GM23248 (cell line): ENCODE measurements at regions not wholly inside any gene's neighbourhood (a gene's known extent, or its start where the extent isn't known, plus 50 kb on each side); places are given as distances from the start of the nearest gene placed in this dataset.

Experiments used
- DNase-seq: peaks from one replicate; pipeline ENCODE4 v3.0.0-alpha.2; 2015
- H2AFZ ChIP-seq: fragments of 200-600 bp; sonication (generic); 2 replicates; pipeline ENCODE4 v1.6.1; 2016; ENCODE audit warnings: antibody characterized with exemption
- H3F3A ChIP-seq: fragments of 200-600 bp; sonication (generic); 2 replicates; pipeline ENCODE4 v1.6.1; 2016; ENCODE audit warnings: mild to moderate bottlenecking, antibody characterized with exemption, mixed run types; ENCODE audit not compliant: insufficient read depth
- H3K27ac ChIP-seq: fragments of 200-600 bp; sonication (generic); 2 replicates; pipeline ENCODE4 v1.5.1; 2016; ENCODE audit warnings: mild to moderate bottlenecking
- H3K27me3 ChIP-seq: fragments of 200-600 bp; sonication (generic); replicated peaks from 2 replicates; pipeline ENCODE4 v1.6.1; 2016; ENCODE audit warnings: mild to moderate bottlenecking; ENCODE audit not compliant: insufficient read depth
- H3K36me3 ChIP-seq: fragments of 200-600 bp; sonication (generic); 2 replicates; pipeline ENCODE4 v1.6.1; 2016; ENCODE audit warnings: low read depth, mild to moderate bottlenecking
- H3K4me1 ChIP-seq: fragments of 200-600 bp; sonication (generic); 2 replicates; pipeline ENCODE4 v1.6.1; 2016; ENCODE audit warnings: mild to moderate bottlenecking; ENCODE audit not compliant: insufficient read depth
- H3K4me2 ChIP-seq: fragments of 200-600 bp; sonication (generic); one replicate; pipeline ENCODE4 v1.6.1; 2016; ENCODE audit warnings: mild to moderate bottlenecking; ENCODE audit not compliant: unreplicated experiment
- H3K4me3 ChIP-seq: fragments of 200-600 bp; sonication (generic); 2 replicates; pipeline ENCODE4 v1.5.1; 2016; ENCODE audit warnings: mild to moderate bottlenecking
- H3K79me2 ChIP-seq: fragments of 200-600 bp; sonication (generic); 2 replicates; pipeline ENCODE4 v1.6.1; 2016; ENCODE audit warnings: mild to moderate bottlenecking; ENCODE audit not compliant: insufficient read depth
- H3K9ac ChIP-seq: fragments of 200-600 bp; sonication (generic); 2 replicates; pipeline ENCODE4 v1.6.1; 2016; ENCODE audit warnings: mild to moderate bottlenecking
- H3K9me2 ChIP-seq: fragments of 200-600 bp; sonication (generic); 2 replicates; pipeline ENCODE4 v1.6.1; 2016; ENCODE audit warnings: mixed run types, mild to moderate bottlenecking, moderate library complexity; ENCODE audit not compliant: insufficient read depth
- H3K9me3 ChIP-seq: fragments of 200-600 bp; sonication (generic); one replicate; pipeline ENCODE4 v1.6.1; 2017; ENCODE audit warnings: low read depth
- H4K20me1 ChIP-seq: fragments of 200-600 bp; sonication (generic); 2 replicates; pipeline ENCODE4 v1.6.0; 2016; ENCODE audit not compliant: insufficient read depth
- EZH2 ChIP-seq: fragments of 200-600 bp; sonication (generic); IDR thresholded peaks from 2 replicates; pipeline ENCODE4 v1.6.1; 2018; ENCODE audit warnings: antibody characterized with exemption, mild to moderate bottlenecking; ENCODE audit not compliant: insufficient read depth, poor library complexity, severe bottlenecking
- EZH2phosphoT487 ChIP-seq: fragments of 200-600 bp; sonication (generic); IDR thresholded peaks from 2 replicates; pipeline ENCODE4 v1.6.1; 2018; ENCODE audit warnings: antibody characterized with exemption, moderate library complexity, mild to moderate bottlenecking, low read depth; ENCODE audit not compliant: insufficient read depth
- WGBS, 2 experiments: methylation state at CpG; one replicate each; pipeline ENCODE4 v1.1.6; 2015 to 2017; ENCODE audit warnings: low lambda C conversion rate in 2 of 2, low coverage in 1 of 2; ENCODE audit errors: missing lambda C conversion rate in 2 of 2; 5-methylcytosine and 5-hydroxymethylcytosine counted together
- in situ Hi-C: fragments of 300-500 bp; cut with MboI; formaldehyde crosslinking; loops from 2 replicates; pipeline ENCODE4 v1.15.0; 2020

DNA sequence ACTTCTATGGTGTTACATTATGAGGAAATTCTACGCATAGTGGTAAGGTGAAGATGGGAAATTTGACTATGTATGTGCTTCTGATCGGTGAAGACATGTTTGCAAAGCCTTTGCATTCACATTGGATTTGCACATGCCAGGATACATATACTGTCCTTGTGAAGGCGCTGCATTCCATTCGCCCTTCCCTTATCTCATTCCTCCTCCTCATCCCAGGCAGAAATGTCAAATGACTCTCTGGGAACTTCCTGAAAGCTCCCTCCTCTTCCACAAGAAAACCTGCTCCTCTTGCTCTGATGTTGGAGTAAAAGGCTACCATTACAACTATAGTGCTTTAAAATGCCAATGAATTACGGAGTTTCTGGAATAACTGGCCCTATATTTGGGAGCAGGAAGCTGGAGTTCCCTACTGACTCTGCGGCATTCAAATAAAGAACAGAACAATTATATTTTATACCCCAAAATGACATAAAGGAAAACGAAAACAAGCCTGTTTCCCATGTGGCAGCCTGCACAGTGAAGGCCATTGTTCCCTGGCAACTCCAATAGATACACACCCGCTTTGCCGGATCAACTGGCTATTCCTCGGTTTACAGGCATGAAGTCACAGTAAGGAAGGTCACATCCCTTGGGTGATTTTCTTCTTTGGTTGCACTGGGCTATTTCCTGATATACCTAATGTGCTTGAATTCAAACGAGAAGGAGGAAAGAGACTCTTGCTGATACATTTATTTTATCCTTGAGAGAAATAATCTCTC is 84.5 kb downstream of the AREG start:
- Histone ChIP-seq H3K9me3 (no peaks in the 10 kb centered on the region), H3K9me2 (no peaks in the 10 kb centered on the region), H3K36me3 (no peaks in the 10 kb centered on the region), H3K27me3 (no peaks in the 10 kb centered on the region), H4K20me1 (no peaks in the 10 kb centered on the region), H3K9ac (no peak overlapping the region), H3K27ac (no peak overlapping the region), H3K79me2 (no peaks in the 10 kb centered on the region), H3K4me3 (no peak overlapping the region), H3K4me1 (peaks cover 20% of the 10 kb centered on the region), H3F3A (peaks cover 10% of the 10 kb centered on the region; the same call in 1 of the 2 replicates), H2AFZ (no peak overlapping the region), H3K4me2 (no peak overlapping the region)
- TF ChIP-seq EZH2phosphoT487 (no peak), EZH2 (no peak)
- no peak for DNase-seq
- WGBS, 2 experiments: 62 to 70% methylated on average over 11 of the region's 11 CpGs
- in situ Hi-C loops: loop anchor here (10.0 kb wide), 1 partner anchor 145 kb away; no protein-coding TSS in a partner anchor

DNA sequence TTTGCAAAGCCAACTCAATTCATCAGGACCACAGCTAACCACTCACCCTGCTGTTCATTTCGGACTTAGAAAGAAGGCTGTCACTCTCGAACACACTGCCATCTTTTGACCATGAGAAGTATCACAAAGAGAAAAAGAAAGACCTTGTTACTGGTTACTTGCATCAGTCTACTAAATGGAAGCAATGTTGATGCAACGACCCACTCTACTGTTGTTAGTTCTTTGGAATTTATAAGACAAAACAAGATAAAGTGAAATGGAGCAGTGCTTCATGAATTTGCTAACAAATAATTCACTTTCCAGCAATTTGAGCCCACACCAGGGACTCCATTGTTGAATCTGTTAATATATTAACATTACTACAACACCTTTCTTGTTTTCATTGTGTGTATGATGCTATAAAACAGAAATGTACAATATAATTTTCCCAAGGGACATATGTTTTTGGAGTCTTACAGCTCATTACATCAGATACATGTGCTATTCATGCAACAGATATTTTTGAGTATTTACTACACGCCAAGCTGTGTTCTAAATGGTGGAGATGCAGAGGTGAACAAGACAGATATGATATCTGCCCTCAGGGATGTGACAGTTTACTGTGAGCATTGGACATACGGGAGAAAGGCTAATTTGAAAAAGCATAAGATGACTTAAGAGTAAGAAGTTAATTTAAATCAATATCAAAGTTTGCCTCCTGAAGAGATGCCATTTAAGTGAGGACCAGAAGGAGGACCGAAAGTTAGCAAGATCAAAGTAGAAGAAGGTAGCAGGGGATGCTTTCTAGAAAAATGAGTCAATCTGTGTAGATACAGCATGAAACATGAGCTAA is 87.2 kb downstream of the AREG start:
- H3K27ac ChIP-seq: no peak overlapping the region
- no peaks in the 10 kb centered on the region for H3K9me2 ChIP-seq
- H3K9ac ChIP-seq: peak overlapping the region; percentile 18; the same call in 1 of the 2 replicates
- H3K79me2 ChIP-seq: no peaks in the 10 kb centered on the region
- peaks cover 10% of the 10 kb centered on the region for H3F3A ChIP-seq
- peak; percentile 78 for DNase-seq
- no peaks in the 10 kb centered on the region for H3K36me3 ChIP-seq
- peaks cover 36% of the 10 kb centered on the region for H3K4me1 ChIP-seq
- no peak overlapping the region for H3K4me3 ChIP-seq
- in situ Hi-C loops: no loop called here
- H3K9me3 ChIP-seq: no peaks in the 10 kb centered on the region
- WGBS, 2 experiments: 49 to 50% methylated on average over 6 of the region's 6 CpGs
- TF ChIP-seq EZH2phosphoT487 (no peak), EZH2 (no peak)
- H3K4me2 ChIP-seq: peak overlapping the region; percentile 2
- H4K20me1 ChIP-seq: no peaks in the 10 kb centered on the region
- H2AFZ ChIP-seq: peak overlapping the region; percentile 64
- H3K27me3 ChIP-seq: no peaks in the 10 kb centered on the region

DNA sequence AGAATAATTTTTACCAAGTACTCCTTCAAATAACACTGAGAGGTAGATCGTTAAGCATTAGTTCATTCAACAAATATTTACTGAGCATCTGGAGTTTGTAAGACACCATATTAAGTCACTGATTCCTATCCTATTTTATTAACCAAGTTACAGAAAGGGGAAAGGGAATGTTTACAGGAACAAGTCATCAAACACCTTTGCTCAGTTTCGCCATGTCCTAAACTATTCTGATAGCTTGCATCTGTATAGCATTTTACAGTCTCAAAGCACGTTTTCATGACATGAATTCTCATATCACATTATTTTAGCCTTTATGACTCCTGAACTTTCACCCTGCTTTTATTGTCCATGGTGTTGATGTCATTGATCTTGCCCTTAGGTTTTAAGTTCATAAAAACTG is 89.2 kb downstream of the AREG start:
- no peak overlapping the region for H3K27ac ChIP-seq
- H4K20me1 ChIP-seq: no peaks in the 10 kb centered on the region
- H3K9me2 ChIP-seq: no peaks in the 10 kb centered on the region
- H3K4me1 ChIP-seq: peaks cover 52% of the 10 kb centered on the region
- H3K27me3 ChIP-seq: no peaks in the 10 kb centered on the region
- no peaks in the 10 kb centered on the region for H3K79me2 ChIP-seq
- peaks cover 17% of the 10 kb centered on the region for H3F3A ChIP-seq
- no peak for DNase-seq
- no peaks in the 10 kb centered on the region for H3K9me3 ChIP-seq
- 92 to 93% methylated on average over 3 of the region's 3 CpGs for WGBS, 2 experiments
- in situ Hi-C loops: no loop called here
- H3K9ac ChIP-seq: no peak overlapping the region
- no peak overlapping the region for H2AFZ ChIP-seq
- peak overlapping the region; percentile 23 for H3K4me2 ChIP-seq
- no peaks in the 10 kb centered on the region for H3K36me3 ChIP-seq
- no peak for TF ChIP-seq EZH2
- TF ChIP-seq EZH2phosphoT487: no peak
- no peak overlapping the region for H3K4me3 ChIP-seq

DNA sequence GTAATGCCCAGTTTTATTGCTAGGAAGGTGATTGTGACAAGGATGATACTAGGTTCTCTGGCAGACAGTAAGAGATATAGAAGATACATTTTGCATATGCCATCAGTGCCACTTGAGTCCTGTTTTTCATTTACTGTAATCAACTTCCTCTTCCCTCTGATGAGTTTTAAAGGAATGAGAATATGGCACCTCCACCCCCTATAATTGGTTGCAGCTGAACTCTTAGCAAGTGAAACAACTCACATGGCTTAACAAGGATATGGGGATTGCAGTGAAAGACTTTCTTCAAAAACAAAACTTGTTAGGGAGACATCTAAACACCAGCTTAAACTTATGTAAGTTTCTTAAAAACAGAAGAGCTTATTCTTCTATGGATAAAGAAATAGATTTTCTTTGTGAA is 90.0 kb downstream of the AREG start:
- DNase-seq: peak; percentile 41
- Histone ChIP-seq H3K36me3 (no peaks in the 10 kb centered on the region), H3F3A (peaks cover 22% of the 10 kb centered on the region), H3K4me2 (peak overlapping the region; percentile 23), H3K9ac (no peak overlapping the region), H3K9me3 (no peaks in the 10 kb centered on the region), H3K27me3 (no peaks in the 10 kb centered on the region), H3K4me3 (no peak overlapping the region), H3K79me2 (no peaks in the 10 kb centered on the region), H4K20me1 (no peaks in the 10 kb centered on the region), H3K4me1 (peaks cover 56% of the 10 kb centered on the region), H3K9me2 (no peaks in the 10 kb centered on the region), H3K27ac (no peak overlapping the region), H2AFZ (peak overlapping the region; percentile 18; the same call in 1 of the 2 replicates)
- in situ Hi-C loops: no loop called here
- no peak for TF ChIP-seq EZH2phosphoT487
- no peak for TF ChIP-seq EZH2
